ENCODE measurements at regions not wholly inside any gene's neighbourhood (a gene's known extent, or its start where the extent isn't known, plus 50 kb on each side); places are given as distances from the start of the nearest gene placed in this dataset.

- no peak overlapping the region for H2BK120ac ChIP-seq (ENCODE audit: low read depth, low read length)
- no peak overlapping the region for H2AK5ac ChIP-seq (ENCODE audit: low read length, severe bottlenecking)
- no peak overlapping the region for H2AFZ ChIP-seq (ENCODE audit: low read depth, low read length)
- no peak overlapping the region for H4K8ac ChIP-seq (ENCODE audit: low read length)
- H2BK15ac ChIP-seq (ENCODE audit: low read depth, poor library complexity, severe bottlenecking) = no peak overlapping the region
- H3K18ac ChIP-seq (ENCODE audit: low read depth in 1 of 2, low read length in 2 of 2) = no peak overlapping the region
- no peak overlapping the region for H3K4ac ChIP-seq (ENCODE audit: low read depth in 1 of 2, low read length in 2 of 2)
- no peak overlapping the region for H2BK5ac ChIP-seq (ENCODE audit: low read depth, low read length, poor library complexity, severe bottlenecking)
- no peaks in the 10 kb centered on the region for H3K27me3 ChIP-seq (ENCODE audit: control insufficient read depth in 1 of 2, insufficient read depth in 1 of 2, low read length in 2 of 2)
- WGBS = 80% methylated on average over 3 of the region's 5 CpGs
- no peaks in the 10 kb centered on the region for H3K4me1 ChIP-seq (ENCODE audit: control insufficient read depth, insufficient read depth, low read depth, low read length)
- H3K9me3 ChIP-seq (ENCODE audit: control insufficient read depth, low read length) = peaks cover 11% of the 10 kb centered on the region
- no peak overlapping the region for H4K91ac ChIP-seq (ENCODE audit: low read length)
- H3K27ac ChIP-seq (ENCODE audit: low read length, poor library complexity, severe bottlenecking) = no peak overlapping the region
- DNase-seq = no peak
- H3K4me3 ChIP-seq (ENCODE audit: insufficient read depth in 1 of 2, low read depth in 1 of 2, low read length in 2 of 2) = no peak overlapping the region
- no peaks in the 10 kb centered on the region for H3K36me3 ChIP-seq (ENCODE audit: control insufficient read depth in 1 of 2, insufficient read depth in 2 of 2, low read depth in 1 of 2, low read length in 2 of 2)
- H3K79me1 ChIP-seq (replicated peaks; ENCODE audit: low read length, poor library complexity, severe bottlenecking) = no peaks in the 10 kb centered on the region
- H3K14ac ChIP-seq (ENCODE audit: low read length in 2 of 2) = no peak overlapping the region
- H3K9ac ChIP-seq (ENCODE audit: low read length) = no peak overlapping the region
- no peak overlapping the region for H3K23ac ChIP-seq (ENCODE audit: low read length in 2 of 2)
- H3K4me2 ChIP-seq (ENCODE audit: low read length, poor library complexity, severe bottlenecking) = no peak overlapping the region
- H2BK12ac ChIP-seq (ENCODE audit: low read length in 2 of 2) = no peak overlapping the region
Measured at GRCh38 chrX:99549381-99549780, 860.7 kb downstream of the PCDH19 start.

GRCh38 chrX:99522450-99522849 lies 887.6 kb downstream of the PCDH19 start:
- H3K27ac ChIP-seq (ENCODE audit: low read length, poor library complexity, severe bottlenecking) = no peak overlapping the region
- H3K4me1 ChIP-seq (ENCODE audit: control insufficient read depth, insufficient read depth, low read depth, low read length) = no peaks in the 10 kb centered on the region
- H4K8ac ChIP-seq (ENCODE audit: low read length) = no peak overlapping the region
- DNase-seq = no peak
- H3K4ac ChIP-seq (ENCODE audit: low read depth in 1 of 2, low read length in 2 of 2) = no peak overlapping the region
- no peak overlapping the region for H3K9ac ChIP-seq (ENCODE audit: low read length)
- H2BK15ac ChIP-seq (ENCODE audit: low read depth, poor library complexity, severe bottlenecking) = no peak overlapping the region
- H2BK5ac ChIP-seq (ENCODE audit: low read depth, low read length, poor library complexity, severe bottlenecking) = no peak overlapping the region
- no peak overlapping the region for H3K4me3 ChIP-seq (ENCODE audit: insufficient read depth in 1 of 2, low read depth in 1 of 2, low read length in 2 of 2)
- no peak overlapping the region for H3K18ac ChIP-seq (ENCODE audit: low read depth in 1 of 2, low read length in 2 of 2)
- no peak overlapping the region for H2AFZ ChIP-seq (ENCODE audit: low read depth, low read length)
- H3K4me2 ChIP-seq (ENCODE audit: low read length, poor library complexity, severe bottlenecking) = no peak overlapping the region
- H3K23ac ChIP-seq (ENCODE audit: low read length in 2 of 2) = no peak overlapping the region
- H3K79me1 ChIP-seq (replicated peaks; ENCODE audit: low read length, poor library complexity, severe bottlenecking) = no peaks in the 10 kb centered on the region
- no peak overlapping the region for H3K14ac ChIP-seq (ENCODE audit: low read length in 2 of 2)
- H2BK120ac ChIP-seq (ENCODE audit: low read depth, low read length) = no peak overlapping the region
- no peak overlapping the region for H2BK12ac ChIP-seq (ENCODE audit: low read length in 2 of 2)
- no peaks in the 10 kb centered on the region for H3K36me3 ChIP-seq (ENCODE audit: control insufficient read depth in 1 of 2, insufficient read depth in 2 of 2, low read depth in 1 of 2, low read length in 2 of 2)
- H4K91ac ChIP-seq (ENCODE audit: low read length) = no peak overlapping the region
- H3K9me3 ChIP-seq (ENCODE audit: control insufficient read depth, low read length) = peaks cover 7% of the 10 kb centered on the region
- H3K27me3 ChIP-seq (ENCODE audit: control insufficient read depth in 1 of 2, insufficient read depth in 1 of 2, low read length in 2 of 2) = no peaks in the 10 kb centered on the region
- no peak overlapping the region for H2AK5ac ChIP-seq (ENCODE audit: low read length, severe bottlenecking)

- Histone ChIP-seq H3K9me3 (ENCODE audit: control insufficient read depth, low read length) (no peaks in the 10 kb centered on the region), H3K18ac (ENCODE audit: low read depth in 1 of 2, low read length in 2 of 2) (no peak overlapping the region), H3K27ac (ENCODE audit: low read length, poor library complexity, severe bottlenecking) (no peak overlapping the region), H3K36me3 (ENCODE audit: control insufficient read depth in 1 of 2, insufficient read depth in 2 of 2, low read depth in 1 of 2, low read length in 2 of 2) (no peaks in the 10 kb centered on the region), H4K91ac (ENCODE audit: low read length) (no peak overlapping the region), H3K4ac (ENCODE audit: low read depth in 1 of 2, low read length in 2 of 2) (no peak overlapping the region), H3K23ac (ENCODE audit: low read length in 2 of 2) (no peak overlapping the region), H3K4me1 (ENCODE audit: control insufficient read depth, insufficient read depth, low read depth, low read length) (no peaks in the 10 kb centered on the region), H2AK5ac (ENCODE audit: low read length, severe bottlenecking) (no peak overlapping the region), H2AFZ (ENCODE audit: low read depth, low read length) (no peak overlapping the region), H3K4me3 (ENCODE audit: insufficient read depth in 1 of 2, low read depth in 1 of 2, low read length in 2 of 2) (no peak overlapping the region), H2BK120ac (ENCODE audit: low read depth, low read length) (no peak overlapping the region), H2BK12ac (ENCODE audit: low read length in 2 of 2) (no peak overlapping the region), H3K79me1 (replicated peaks; ENCODE audit: low read length, poor library complexity, severe bottlenecking) (no peaks in the 10 kb centered on the region), H3K4me2 (ENCODE audit: low read length, poor library complexity, severe bottlenecking) (no peak overlapping the region), H3K9ac (ENCODE audit: low read length) (no peak overlapping the region), H2BK15ac (ENCODE audit: low read depth, poor library complexity, severe bottlenecking) (no peak overlapping the region), H3K14ac (ENCODE audit: low read length in 2 of 2) (no peak overlapping the region), H2BK5ac (ENCODE audit: low read depth, low read length, poor library complexity, severe bottlenecking) (no peak overlapping the region), H3K27me3 (ENCODE audit: control insufficient read depth in 1 of 2, insufficient read depth in 1 of 2, low read length in 2 of 2) (no peaks in the 10 kb centered on the region), H4K8ac (ENCODE audit: low read length) (no peak overlapping the region)
- DNase-seq = no peak
Measured at GRCh38 chrX:99507768-99508167, 902.3 kb downstream of the PCDH19 start.

GRCh38 chrX:99495453-99495852 lies 914.6 kb downstream of the PCDH19 start:
- Histone ChIP-seq H3K36me3 (ENCODE audit: control insufficient read depth in 1 of 2, insufficient read depth in 2 of 2, low read depth in 1 of 2, low read length in 2 of 2) (no peaks in the 10 kb centered on the region), H3K79me1 (replicated peaks; ENCODE audit: low read length, poor library complexity, severe bottlenecking) (no peaks in the 10 kb centered on the region), H2BK12ac (ENCODE audit: low read length in 2 of 2) (no peak overlapping the region), H2BK15ac (ENCODE audit: low read depth, poor library complexity, severe bottlenecking) (no peak overlapping the region), H3K23ac (ENCODE audit: low read length in 2 of 2) (no peak overlapping the region), H3K27me3 (ENCODE audit: control insufficient read depth in 1 of 2, insufficient read depth in 1 of 2, low read length in 2 of 2) (no peaks in the 10 kb centered on the region), H4K8ac (ENCODE audit: low read length) (no peak overlapping the region), H2BK120ac (ENCODE audit: low read depth, low read length) (no peak overlapping the region), H2AFZ (ENCODE audit: low read depth, low read length) (no peak overlapping the region), H3K4me1 (ENCODE audit: control insufficient read depth, insufficient read depth, low read depth, low read length) (no peaks in the 10 kb centered on the region), H3K4me2 (ENCODE audit: low read length, poor library complexity, severe bottlenecking) (no peak overlapping the region), H2BK5ac (ENCODE audit: low read depth, low read length, poor library complexity, severe bottlenecking) (no peak overlapping the region), H2AK5ac (ENCODE audit: low read length, severe bottlenecking) (no peak overlapping the region), H3K14ac (ENCODE audit: low read length in 2 of 2) (no peak overlapping the region), H3K9me3 (ENCODE audit: control insufficient read depth, low read length) (peaks cover 31% of the 10 kb centered on the region), H3K4ac (ENCODE audit: low read depth in 1 of 2, low read length in 2 of 2) (no peak overlapping the region), H3K27ac (ENCODE audit: low read length, poor library complexity, severe bottlenecking) (no peak overlapping the region), H3K18ac (ENCODE audit: low read depth in 1 of 2, low read length in 2 of 2) (no peak overlapping the region), H3K9ac (ENCODE audit: low read length) (no peak overlapping the region), H4K91ac (ENCODE audit: low read length) (no peak overlapping the region), H3K4me3 (ENCODE audit: insufficient read depth in 1 of 2, low read depth in 1 of 2, low read length in 2 of 2) (no peak overlapping the region)
- no peak for DNase-seq
- no CpG with 5 or more reads among the region's 2 CpGs for WGBS
